ENCODE measurements at regions not wholly inside any gene's neighbourhood (a gene's known extent, or its start where the extent isn't known, plus 50 kb on each side); places are given as distances from the start of the nearest gene placed in this dataset.

- Histone ChIP-seq H3K4me3 (no peak overlapping the region), H3K27ac (replicated peaks in 1 of 4) (no peak overlapping the region), H3K27me3 (peaks cover 0 to 88% (median 2%) of the 10 kb centered on the region in 4 donors), H3K4me1 (no peaks in the 10 kb centered on the region), H3K36me3 (no peaks in the 10 kb centered on the region), H3K9me3 (peaks cover 0 to 12% (median 0%) of the 10 kb centered on the region in 4 donors)
- no peak for DNase-seq (ENCODE audit: extremely low spot score)
- no peak for TF ChIP-seq EP300 (IDR thresholded peaks at IDR 0.05)
- TF ChIP-seq, protein P1, sequence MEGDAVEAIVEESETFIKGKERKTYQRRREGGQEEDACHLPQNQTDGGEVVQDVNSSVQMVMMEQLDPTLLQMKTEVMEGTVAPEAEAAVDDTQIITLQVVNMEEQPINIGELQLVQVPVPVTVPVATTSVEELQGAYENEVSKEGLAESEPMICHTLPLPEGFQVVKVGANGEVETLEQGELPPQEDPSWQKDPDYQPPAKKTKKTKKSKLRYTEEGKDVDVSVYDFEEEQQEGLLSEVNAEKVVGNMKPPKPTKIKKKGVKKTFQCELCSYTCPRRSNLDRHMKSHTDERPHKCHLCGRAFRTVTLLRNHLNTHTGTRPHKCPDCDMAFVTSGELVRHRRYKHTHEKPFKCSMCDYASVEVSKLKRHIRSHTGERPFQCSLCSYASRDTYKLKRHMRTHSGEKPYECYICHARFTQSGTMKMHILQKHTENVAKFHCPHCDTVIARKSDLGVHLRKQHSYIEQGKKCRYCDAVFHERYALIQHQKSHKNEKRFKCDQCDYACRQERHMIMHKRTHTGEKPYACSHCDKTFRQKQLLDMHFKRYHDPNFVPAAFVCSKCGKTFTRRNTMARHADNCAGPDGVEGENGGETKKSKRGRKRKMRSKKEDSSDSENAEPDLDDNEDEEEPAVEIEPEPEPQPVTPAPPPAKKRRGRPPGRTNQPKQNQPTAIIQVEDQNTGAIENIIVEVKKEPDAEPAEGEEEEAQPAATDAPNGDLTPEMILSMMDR (IDR thresholded peaks at IDR 0.05), result no peak
- no peak for TF ChIP-seq POLR2AphosphoS5 (IDR thresholded peaks at IDR 0.05)
- no peak for TF ChIP-seq POLR2A (IDR thresholded peaks at IDR 0.05; ENCODE audit: low read depth)
- intact Hi-C loops (cut with DNase I), result no loop called here
- WGBS, result 45% methylated on average over 8 of the region's 8 CpGs
Measured at GRCh38 chr1:30318413-30318812, 405.0 kb downstream of the MATN1 start.

DNA sequence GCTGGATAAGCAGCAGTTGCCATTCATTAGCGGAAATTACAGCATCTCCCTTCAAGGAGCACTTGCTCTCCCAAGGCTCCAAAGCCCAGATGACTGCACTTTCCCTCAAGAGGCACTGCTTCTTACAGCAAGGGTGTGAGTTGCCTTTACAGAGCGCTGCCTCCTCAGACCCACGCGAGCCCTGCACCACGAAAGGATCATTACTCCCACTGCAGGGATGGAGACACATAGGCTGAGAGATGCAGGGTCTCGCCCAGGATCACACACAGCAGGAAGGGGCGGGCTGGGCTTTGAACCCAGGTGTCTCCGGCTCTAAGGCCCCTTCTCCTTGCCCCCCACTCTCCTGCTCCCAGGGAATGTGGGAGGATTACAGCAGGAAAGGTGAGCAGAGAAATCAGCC, 405.5 kb downstream of the MATN1 start:
- no peak overlapping the region for H3K27ac ChIP-seq (replicated peaks in 1 of 4)
- peaks cover 0 to 12% (median 0%) of the 10 kb centered on the region in 4 donors for H3K9me3 ChIP-seq
- intact Hi-C loops (cut with DNase I), result no loop called here
- WGBS, result 75% methylated on average over 8 of the region's 8 CpGs
- no peak for DNase-seq (ENCODE audit: extremely low spot score)
- H3K4me3 ChIP-seq, result no peak overlapping the region
- TF ChIP-seq, protein P1 (IDR thresholded peaks at IDR 0.05), result no peak
- no peak for TF ChIP-seq POLR2AphosphoS5 (IDR thresholded peaks at IDR 0.05)
- TF ChIP-seq POLR2A (IDR thresholded peaks at IDR 0.05; ENCODE audit: low read depth), result no peak
- no peak for TF ChIP-seq EP300 (IDR thresholded peaks at IDR 0.05)
- H3K4me1 ChIP-seq, result no peaks in the 10 kb centered on the region
- peaks cover 0 to 88% (median 0%) of the 10 kb centered on the region in 4 donors for H3K27me3 ChIP-seq
- H3K36me3 ChIP-seq, result no peaks in the 10 kb centered on the region

- no peaks in the 10 kb centered on the region for H3K4me1 ChIP-seq
- no peak overlapping the region for H3K4me3 ChIP-seq
- H3K36me3 ChIP-seq, result no peaks in the 10 kb centered on the region
- intact Hi-C loops (cut with DNase I), result no loop called here
- peaks cover 0 to 12% (median 0%) of the 10 kb centered on the region in 4 donors for H3K9me3 ChIP-seq
- H3K27me3 ChIP-seq, result peaks cover 0 to 86% (median 0%) of the 10 kb centered on the region in 4 donors
- DNase-seq (ENCODE audit: extremely low spot score), result peak; percentile 50
- no peak for TF ChIP-seq EP300 (IDR thresholded peaks at IDR 0.05)
- no peak for TF ChIP-seq POLR2AphosphoS5 (IDR thresholded peaks at IDR 0.05)
- no peak for TF ChIP-seq POLR2A (IDR thresholded peaks at IDR 0.05; ENCODE audit: low read depth)
- TF ChIP-seq, protein P1 (IDR thresholded peaks at IDR 0.05), result no peak
- 91% methylated on average over 2 of the region's 2 CpGs for WGBS
- no peak overlapping the region for H3K27ac ChIP-seq (replicated peaks in 1 of 4)
Measured at GRCh38 chr1:30316056-30316455, 407.3 kb downstream of the MATN1 start.

- DNase-seq (ENCODE audit: extremely low spot score), result peak; percentile 88
- H3K36me3 ChIP-seq, result no peaks in the 10 kb centered on the region
- peaks cover 0 to 85% (median 0%) of the 10 kb centered on the region in 4 donors for H3K27me3 ChIP-seq
- H3K9me3 ChIP-seq, result peaks cover 0 to 12% (median 0%) of the 10 kb centered on the region in 4 donors
- H3K4me3 ChIP-seq, result no peak overlapping the region
- intact Hi-C loops (cut with DNase I), result no loop called here
- 66% methylated on average over 4 of the region's 4 CpGs for WGBS
- no peaks in the 10 kb centered on the region for H3K4me1 ChIP-seq
- no peak for TF ChIP-seq POLR2AphosphoS5 (IDR thresholded peaks at IDR 0.05)
- TF ChIP-seq POLR2A (IDR thresholded peaks at IDR 0.05; ENCODE audit: low read depth), result no peak
- TF ChIP-seq, protein P1 (IDR thresholded peaks at IDR 0.05), result no peak
- TF ChIP-seq EP300 (IDR thresholded peaks at IDR 0.05), result no peak
- no peak overlapping the region for H3K27ac ChIP-seq (replicated peaks in 1 of 4)
Measured at GRCh38 chr1:30315185-30315960, 408.0 kb downstream of the MATN1 start.

All from esophagus muscularis mucosa (tissue), 4 donors.